GM21529 (cell line): ENCODE measurements at regions not wholly inside any gene's neighbourhood (a gene's known extent, or its start where the extent isn't known, plus 50 kb on each side); places are given as distances from the start of the nearest gene placed in this dataset.
A peak's percentile ranks its signal among the peaks of the same experiment; 100 is the strongest.
"Not testable (repeated sequence)": the region's sequence is repeated elsewhere in the genome, so short reads cannot be mapped to it uniquely, and the experiment has no call there.

Experiments used
- ATAC-seq: cut with Tn5 transposase; IDR thresholded peaks from one replicate; pipeline ENCODE4 v1.9.1; 2021; ENCODE audit not compliant: unreplicated experiment

DNA sequence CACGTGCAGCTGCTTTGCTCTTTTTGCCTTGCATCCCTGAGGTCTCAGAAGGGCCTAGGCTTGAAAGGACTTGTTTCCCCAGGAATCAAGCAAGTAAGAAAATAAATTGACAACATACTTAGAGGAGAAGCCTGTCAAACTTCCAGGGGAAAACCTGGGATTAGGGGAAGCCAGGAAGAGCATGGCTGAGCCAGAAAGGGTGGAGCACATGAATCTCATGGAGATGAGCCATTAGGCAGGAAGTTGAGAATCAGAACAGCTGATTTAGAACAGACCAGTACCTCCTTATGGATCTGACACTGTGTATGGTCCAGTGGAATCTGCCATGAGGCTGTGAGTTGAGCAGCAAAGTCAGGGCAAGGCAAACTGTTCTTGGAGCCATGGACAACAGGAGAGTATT, 511.0 kb downstream of the RPIA start:
- ATAC-seq, result not testable (repeated sequence)

DNA sequence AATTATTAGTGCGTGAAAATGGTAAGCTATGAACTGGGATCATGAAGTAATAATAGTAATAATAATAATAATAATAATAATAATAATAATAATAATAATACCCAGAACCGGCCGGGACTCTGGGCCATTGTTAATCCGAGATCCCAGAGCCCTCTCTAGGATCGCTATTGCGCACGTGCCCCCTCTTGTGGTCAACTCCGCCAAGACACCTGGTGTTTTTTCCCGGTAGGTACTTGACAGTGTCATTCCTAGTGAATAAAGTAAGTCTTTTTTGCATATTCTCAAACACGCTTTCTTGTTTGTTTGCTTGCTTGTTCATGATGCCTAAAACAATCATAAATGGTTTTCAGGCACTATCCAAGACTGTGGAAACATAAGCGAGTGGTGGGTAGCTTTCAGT, 513.7 kb downstream of the RPIA start:
- not testable (repeated sequence) for ATAC-seq

DNA sequence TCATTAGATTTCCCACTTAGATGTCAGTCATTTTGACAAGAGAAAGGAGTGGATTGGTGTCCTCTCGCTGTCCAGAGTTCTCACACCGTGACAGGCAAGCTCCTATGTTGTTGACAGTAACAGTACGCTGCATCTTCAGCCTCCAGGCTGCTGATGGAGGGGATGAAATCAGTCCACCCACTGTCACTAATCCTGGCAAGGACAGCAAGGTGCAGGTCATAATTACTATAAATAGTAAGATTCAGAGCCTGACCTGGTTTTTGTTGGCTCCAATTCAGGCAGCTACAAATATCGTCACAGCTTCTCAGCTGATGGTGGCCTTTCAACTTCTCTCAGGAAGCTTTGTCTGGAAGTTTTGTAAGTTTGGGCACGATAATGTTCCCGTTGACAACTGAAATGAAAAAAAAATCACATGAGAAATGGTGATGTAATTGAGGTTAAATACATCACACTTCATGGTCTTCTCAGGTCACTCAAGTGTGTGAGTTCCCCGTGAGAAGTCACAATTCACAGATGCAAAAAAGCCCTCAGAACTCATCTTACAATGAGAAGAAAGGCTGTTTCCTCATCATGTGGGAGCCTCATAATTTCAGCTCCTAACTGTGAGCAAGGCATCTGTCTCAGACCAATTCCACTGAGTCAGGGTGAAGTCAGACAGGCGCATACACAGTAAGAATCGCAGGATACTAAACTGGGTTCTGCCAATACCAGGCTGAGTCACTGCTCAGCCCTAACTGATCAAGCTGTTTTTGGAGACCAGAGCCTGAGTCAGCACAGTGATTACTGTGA, 516.9 kb downstream of the RPIA start:
- not testable (repeated sequence) for ATAC-seq

DNA sequence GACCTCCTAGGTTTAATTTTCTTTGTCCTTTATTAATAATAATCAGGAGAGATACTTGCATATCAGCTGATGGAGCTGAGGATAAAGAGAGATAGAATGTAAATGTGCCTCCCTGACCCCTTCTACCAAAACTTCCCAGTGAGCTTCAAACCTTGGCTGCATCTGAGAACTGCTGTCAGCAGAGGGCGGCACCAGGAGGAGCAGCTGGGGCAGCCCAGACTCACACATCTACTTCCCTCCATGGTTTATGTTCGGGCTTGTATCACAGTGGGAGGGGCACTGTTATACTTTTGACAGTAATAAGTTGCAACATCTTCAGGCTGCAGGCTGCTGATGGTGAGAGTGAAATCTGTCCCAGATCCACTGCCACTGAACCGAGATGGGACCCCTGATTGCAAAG, 521.7 kb downstream of the RPIA start:
- ATAC-seq, result not testable (repeated sequence)

DNA sequence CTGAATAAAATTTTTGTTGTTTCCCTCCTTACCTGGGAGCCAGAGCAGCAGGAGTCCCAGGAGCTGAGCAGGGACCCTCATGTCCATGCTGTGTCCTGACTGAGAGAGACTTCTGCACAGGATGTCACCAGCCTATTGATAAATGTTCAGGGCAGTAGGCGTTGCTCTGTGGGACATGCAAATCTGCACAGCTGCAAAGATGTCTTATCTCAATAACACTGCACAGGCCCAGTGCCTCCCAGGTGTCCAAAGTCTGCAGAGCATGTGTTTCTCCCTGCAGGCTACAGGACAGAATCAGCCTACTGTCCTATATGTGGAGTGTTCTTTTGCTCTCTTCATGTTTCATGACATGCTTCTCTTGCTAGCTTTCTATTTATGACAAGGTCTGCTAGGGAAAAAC, 522.3 kb downstream of the RPIA start:
- peak; percentile 77 for ATAC-seq

DNA sequence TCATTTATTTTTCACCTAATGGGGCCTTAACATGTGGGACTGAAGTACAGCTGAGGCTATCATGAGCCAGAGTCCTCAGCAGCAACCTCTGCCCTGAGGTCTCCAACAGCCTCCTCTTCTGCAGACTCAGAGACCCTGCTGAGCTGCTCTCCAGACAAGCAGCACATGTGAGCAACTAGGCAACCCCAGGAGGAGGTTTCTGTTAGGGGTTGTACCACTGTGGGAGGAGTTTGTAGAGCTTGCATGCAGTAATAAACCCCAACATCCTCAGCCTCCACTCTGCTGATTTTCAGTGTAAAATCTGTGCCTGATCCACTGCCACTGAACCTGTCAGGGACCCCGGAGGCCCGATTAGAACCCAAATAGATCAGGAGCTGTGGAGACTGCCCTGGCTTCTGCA, 530.0 kb downstream of the RPIA start:
- not testable (repeated sequence) for ATAC-seq

DNA sequence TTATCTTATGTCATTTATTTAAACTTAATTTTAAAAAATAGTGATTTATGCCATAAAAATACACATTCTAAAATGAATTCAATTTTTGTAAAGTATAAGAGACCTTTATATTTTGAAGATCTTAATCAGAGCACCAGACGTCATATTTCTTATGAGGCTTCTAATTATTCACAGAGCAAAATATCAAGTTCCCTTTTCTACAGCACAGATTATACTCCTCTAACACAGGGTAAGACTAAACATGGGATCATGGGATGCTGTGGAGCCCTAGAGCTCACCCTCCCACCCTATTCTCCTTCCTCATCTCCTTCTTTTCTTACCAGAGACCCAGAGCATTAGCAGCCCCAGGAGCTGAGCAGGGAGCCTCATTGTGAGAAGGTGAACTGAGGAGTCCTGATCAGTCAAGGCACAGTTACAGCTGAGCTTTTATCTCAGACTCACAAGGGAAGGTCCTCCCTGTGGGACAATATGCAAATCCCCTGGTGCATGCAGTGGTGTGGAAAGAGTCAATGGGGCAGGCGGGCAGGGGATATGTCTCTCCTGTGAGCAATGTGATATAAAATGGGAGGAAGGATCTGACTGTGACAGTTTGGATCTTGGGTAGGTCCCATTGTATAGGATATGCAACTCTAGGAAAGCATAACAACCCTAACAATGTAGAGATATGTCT, 530.7 kb downstream of the RPIA start:
- ATAC-seq, result not testable (repeated sequence)

DNA sequence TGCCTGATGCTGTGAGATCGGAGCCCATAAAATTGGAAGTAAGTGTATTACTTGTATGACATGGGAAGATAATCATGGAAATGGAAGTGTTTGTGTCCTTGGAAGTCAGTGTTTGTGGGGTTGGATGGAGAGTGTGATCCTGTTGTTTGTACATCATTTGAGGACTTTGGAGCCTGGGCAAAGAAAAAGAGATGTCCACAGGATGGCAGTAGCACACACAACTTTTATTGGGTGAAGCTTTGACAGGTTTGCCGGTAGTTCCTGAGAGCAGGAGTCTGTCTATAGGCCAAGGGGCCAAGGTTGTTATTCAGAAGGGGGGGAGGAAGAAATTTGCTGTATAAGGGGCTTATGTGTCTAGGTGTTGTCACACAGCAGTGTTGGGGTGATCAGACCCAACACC, 533.3 kb downstream of the RPIA start:
- not testable (repeated sequence) for ATAC-seq

DNA sequence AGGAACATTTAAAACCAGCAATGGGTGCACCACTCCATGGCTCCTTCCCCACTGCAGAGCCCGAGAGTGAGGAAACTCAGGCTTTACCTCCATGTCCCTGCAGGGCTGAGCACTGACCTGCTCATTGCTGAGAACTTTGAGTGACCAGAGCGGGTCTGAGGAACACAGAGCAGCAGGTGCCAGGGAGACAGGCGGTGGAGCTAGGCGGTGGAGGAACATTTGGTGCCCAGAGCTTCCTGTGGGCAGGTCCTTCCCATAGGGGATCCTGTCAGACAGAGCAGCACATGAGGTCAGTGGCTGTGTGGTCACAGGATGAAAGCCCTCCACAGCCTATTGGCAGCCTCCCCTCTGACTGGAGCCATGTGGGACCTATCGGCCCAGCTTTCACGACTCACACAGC, 538.5 kb downstream of the RPIA start:
- ATAC-seq, result not testable (repeated sequence)

DNA sequence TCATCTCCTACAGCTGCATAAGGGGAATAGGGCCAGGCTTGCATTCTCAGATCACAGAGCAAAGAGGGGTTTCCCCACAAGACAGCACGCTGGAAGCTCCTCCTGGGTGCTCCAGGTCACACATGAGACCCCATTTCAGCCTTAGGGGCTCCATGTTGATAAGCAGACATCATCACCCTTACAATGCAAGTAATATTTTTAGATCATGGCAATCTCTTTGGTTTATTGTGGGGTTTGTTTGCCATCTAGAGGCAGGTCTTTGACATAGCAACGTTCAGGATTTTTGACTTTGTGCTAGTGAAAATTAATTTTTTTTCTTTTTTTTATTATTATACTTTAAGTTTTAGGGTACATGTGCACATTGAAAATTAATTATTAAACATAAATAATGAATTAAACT, 539.8 kb downstream of the RPIA start:
- not testable (repeated sequence) for ATAC-seq

DNA sequence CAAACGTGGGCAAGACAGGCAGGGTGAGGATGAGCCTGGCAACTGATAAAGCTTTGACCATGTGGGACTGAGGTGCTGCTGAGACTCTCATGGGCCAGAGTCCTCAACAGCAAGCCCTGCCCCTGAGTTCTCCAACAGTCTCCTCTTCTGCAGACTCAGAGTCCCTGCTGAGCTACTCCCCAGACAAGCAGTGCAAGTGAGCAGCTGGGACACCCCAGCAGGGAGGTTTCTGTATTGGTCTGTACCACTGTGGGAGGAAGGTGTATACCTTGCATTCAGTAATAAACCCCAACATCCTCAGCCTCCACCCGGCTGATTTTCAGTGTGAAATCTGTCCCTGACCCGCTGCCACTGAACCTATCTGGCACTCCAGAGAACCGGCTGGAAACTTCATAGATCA, 542.5 kb downstream of the RPIA start:
- ATAC-seq, result peak; percentile 61

DNA sequence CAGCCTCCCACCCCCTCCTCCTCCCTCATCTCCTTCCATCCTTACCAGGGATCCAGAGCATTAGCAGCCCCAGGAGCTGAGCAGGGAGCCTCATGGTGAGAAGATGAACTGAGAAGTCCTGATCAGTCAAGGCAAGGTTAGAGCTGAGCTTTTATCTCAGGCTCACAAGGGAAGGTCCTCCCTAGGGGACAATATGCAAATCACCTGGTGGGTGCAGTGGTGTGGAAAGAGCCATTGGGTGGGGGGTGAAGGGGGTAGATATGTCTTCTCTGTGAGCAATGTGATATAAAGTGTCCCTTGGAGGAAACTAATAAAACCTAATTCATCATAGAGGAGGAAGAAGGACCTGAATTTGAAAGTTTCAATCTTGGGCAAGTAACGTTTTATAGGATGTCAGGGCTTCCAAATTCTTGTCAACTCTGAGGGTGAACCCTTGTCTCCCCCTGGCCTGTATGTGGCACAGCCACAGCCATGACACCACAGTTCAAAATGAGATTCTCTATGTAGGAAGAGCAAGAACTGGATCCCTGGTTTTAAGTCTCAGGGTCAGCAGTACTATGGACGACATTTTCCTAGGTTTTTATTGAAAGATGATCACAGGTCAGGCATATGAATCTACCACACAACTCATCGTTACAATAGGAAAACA, 543.5 kb downstream of the RPIA start:
- ATAC-seq, result not testable (repeated sequence)

DNA sequence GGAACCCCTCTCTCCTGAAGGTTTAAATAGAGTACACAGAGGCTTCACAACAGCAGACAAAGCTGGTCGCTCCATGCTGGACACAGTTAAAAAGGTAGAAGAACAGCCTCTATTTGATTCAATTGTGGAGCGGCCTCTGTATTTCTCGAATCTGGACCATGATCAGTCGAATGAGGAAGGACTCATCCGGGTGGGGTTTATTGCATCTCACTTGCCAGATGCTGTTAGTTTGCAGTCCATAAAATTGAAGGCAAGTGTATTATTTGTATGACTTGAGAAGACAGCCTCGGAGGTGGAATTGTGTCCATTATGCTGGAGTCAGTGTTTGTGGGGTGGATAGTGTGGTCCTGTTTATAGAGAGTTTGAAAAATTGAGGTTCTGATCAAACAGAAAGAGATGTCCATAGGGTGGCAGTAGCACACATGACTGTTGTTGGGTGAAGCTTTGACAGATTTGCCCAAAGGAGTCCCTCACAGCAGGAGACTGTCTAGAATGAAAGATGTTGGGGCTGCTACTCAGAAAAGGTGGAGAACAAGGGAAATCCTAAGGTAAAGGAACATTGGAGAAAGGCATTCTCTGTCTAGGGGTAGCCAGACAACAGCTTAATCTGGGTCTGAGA, 545.5 kb downstream of the RPIA start:
- not testable (repeated sequence) for ATAC-seq

DNA sequence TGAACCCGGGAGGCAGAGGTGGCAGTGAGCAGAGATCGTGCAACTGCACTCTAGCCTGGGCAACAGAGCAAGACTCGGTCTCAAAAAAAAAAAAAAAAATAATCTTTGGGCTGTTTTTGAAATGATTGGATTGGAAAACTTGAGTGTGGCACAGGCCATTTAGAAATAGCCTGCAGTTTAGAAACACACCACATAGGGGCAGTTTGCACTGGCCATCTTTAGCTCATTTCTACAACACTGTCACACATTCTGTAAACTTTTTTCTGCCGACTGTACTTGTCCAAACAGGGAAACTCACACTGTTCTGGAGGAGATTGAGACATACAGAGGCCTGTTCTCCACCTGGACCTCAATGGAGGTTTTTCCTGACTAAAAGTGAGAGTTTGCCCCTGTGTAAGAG, 546.3 kb downstream of the RPIA start:
- not testable (repeated sequence) for ATAC-seq

DNA sequence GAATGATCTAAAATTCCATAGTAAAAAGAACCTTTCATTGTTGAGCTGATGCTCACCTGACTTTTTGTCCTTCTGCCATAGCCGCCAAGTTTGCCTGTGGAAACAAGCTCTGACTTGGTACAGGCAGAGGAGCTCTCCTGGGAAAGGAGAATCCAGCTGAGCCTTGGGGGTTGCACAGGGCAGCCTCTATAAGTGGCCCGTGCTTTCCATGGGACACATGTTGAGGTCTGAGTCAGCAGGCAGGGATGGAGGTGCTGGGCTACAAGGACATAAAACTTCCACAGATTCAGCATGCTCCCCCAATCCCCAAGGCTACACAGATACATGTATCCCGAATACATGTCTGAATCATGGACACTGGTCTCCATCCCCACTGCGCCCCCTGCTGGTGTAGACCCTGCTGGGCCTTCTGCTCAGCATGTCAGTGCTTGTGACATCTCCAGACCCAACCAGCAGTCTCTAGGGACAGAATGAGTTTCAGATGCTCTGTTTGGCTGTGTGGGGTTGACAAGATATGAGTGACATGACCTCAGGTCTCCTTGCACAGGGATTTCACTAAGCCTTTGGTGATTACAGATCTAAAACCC, 551.7 kb downstream of the RPIA start:
- peak; percentile 95 for ATAC-seq

DNA sequence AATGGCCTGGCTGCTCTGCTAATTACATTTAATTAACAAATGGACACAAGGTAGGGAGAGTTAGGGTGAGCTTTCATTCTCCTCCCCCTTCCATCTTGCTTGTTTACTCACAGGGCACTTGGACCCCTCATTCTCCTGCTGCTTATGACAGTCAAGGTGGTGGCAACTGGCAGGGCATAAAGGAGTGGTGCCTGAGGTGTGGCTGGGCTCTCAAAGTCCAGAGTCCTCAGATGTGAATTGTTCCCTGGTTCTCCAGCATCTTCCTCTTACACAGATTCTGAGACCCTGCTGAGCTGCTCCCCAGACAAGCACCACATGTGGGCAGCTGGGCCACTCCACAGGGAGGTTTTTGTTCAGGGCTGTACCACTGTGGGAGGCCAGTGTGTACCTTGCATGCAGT, 552.9 kb downstream of the RPIA start:
- not testable (repeated sequence) for ATAC-seq

DNA sequence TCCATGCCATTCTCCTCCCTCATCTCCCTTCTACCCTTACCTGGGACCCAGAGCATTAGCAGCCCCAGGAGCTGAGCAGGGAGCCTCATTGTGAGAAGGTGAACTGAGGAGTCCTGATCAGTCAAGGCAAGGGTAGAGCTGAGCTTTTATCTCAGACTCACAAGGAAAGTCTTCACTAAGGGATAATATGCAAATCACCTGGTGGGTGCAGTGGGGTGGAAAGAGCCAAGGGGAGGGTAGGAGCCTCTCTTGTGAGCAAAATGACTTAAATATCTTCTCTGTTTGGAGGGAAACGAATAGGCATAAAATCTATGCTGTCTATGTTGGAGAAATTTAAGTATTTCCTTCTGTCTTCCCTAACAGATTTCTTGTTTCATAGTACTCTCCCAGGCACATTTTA, 554.0 kb downstream of the RPIA start:
- not testable (repeated sequence) for ATAC-seq

DNA sequence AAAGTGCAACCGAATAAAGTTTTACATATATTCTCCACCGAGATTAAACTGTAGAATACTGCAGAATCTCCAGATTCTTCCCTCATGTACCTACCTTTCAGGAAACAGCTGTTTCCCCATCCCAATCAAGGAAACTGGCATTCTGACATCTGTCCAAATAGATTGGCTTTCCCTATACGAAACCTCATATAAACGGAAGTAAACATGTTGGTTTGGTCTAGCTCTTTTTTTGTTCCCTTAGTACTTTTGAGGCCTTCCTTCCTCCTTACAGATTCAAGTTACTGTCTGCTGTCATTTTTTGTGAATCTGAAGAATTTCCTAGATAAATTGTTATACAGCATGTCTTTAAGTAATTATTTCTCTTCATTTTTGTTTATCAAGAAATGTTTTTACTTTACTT, 554.6 kb downstream of the RPIA start:
- not testable (repeated sequence) for ATAC-seq

DNA sequence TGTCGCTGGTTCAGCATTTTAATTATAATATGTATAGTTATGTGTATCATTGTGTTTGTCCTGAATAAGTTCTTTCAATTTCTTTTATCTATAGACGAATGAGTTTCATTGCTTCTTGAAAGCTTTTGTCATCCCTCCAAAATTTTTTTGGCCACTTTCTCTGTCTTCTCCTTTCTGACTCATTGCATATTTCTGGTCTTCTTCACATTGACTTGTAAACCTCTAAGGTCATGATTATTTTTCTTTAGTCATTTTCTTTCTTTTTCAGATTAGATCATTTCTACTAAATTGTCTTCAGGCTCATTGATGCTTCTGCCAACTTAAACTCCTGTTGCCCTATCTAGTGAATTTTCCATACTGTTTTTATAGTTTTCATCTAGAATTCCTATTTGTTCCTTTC, 555.1 kb downstream of the RPIA start:
- not testable (repeated sequence) for ATAC-seq

DNA sequence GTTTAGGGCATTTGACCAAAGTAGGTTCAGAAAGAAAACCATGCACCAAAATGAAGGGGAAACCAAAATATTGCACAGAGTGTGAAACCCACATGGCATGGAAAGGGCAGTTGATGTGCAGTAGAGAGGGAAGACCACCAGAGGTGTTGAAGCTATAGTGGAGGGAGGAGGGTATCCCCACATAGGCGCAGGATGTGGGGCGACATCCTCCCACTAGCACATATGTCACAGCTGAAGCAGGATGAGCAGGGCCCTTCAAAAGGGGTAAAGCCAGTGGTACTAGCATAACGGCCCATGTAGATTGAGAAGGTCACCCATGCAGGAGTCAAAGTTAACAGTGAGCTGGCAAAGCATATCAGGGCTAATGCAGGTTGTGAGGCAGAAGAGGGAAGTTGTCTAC, 563.5 kb downstream of the RPIA start:
- ATAC-seq, result not testable (repeated sequence)

DNA sequence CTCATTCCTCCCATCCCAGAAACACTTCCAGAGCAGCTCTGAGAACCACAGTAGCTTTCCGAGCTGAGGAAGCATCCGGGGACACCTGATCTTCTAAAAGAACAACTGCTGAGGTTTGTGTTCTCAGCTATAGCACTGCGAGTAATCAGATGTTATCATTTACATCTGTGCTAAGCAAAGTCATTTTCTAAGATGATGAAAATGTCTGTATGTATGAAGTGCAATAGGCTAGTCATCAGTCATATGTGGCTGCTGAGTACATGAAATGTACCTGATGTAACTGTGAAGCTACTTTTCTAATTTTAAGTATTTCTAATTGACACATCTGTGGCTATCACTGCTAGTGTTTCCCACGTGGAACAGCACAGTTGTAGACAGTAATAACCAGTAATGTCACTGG, 582.0 kb downstream of the RPIA start:
- not testable (repeated sequence) for ATAC-seq
